ENCODE measurements at regions not wholly inside any gene's neighbourhood (a gene's known extent, or its start where the extent isn't known, plus 50 kb on each side); places are given as distances from the start of the nearest gene placed in this dataset.

DNA sequence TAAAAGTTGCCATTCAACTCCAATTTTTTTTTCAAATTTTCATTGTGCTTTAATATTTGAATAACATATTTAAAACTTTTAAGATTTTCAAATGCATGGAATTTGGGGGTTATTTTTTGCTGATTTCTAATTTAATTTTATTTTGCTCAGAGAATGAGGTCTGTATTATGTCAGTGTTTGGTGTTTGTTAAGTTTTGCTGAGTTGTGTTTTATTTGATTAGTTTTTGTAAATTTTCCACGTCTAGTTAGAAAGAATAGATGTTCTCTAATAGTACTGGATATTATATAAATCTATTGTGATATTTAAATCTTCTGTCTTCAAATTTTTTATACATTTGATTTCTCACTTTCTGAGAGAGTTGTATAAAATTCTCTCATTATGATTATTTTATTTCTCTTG, 145.9 kb downstream of the MACIR start:
- H2AK5ac ChIP-seq (ENCODE audit: low read depth, low read length): no peak overlapping the region
- H3K4me2 ChIP-seq (ENCODE audit: insufficient read depth in 1 of 2, low read depth in 2 of 2, low read length in 2 of 2): no peak overlapping the region
- H3K9me3 ChIP-seq (ENCODE audit: insufficient read depth in 2 of 2, low read depth in 1 of 2, low read length in 1 of 2): no peaks in the 10 kb centered on the region
- no peaks in the 10 kb centered on the region for H4K20me1 ChIP-seq (replicated peaks in 1 of 2; ENCODE audit: control insufficient read depth in 1 of 2, insufficient read depth in 2 of 2, low read length in 2 of 2)
- H3K27me3 ChIP-seq (replicated peaks in 1 of 4; ENCODE audit: control insufficient read depth in 3 of 4, extremely low read depth in 1 of 4, insufficient read depth in 3 of 4, low read length in 3 of 4): no peaks in the 10 kb centered on the region
- no peak overlapping the region for H2AFZ ChIP-seq (ENCODE audit: low read length)
- H4K8ac ChIP-seq (ENCODE audit: extremely low read depth, insufficient read depth, low read length): no peak overlapping the region
- H3K23ac ChIP-seq (ENCODE audit: insufficient read length): no peak overlapping the region
- ChIA-PET CTCF (ENCODE audit: partially characterized antibody) (interaction anchor here (1.0 to 1.5 kb wide), 3 partner anchors 12 to 71 kb away, joined by 3 to 6 read pairs (median 3); no protein-coding TSS in a partner anchor), POLR2A (ENCODE audit: partially characterized antibody) (no interaction called here)
- H3K27ac ChIP-seq (ENCODE audit: low read depth, low read length): no peak overlapping the region
- no peak overlapping the region for H3K18ac ChIP-seq (ENCODE audit: extremely low read depth, low read length)
- FAIRE-seq: no peak
- no peak overlapping the region for H2BK12ac ChIP-seq (ENCODE audit: low read depth, low read length)
- no peak overlapping the region for H2BK5ac ChIP-seq (ENCODE audit: low read depth, low read length)
- H3K14ac ChIP-seq (ENCODE audit: insufficient read length): no peak overlapping the region
- H2BK120ac ChIP-seq (replicated peaks; ENCODE audit: low read depth, low read length): no peak overlapping the region
- H3K56ac ChIP-seq (replicated peaks; ENCODE audit: insufficient read length, low read depth, low read length): no peak overlapping the region
- H3K36me3 ChIP-seq (ENCODE audit: control insufficient read depth in 2 of 4, insufficient read depth in 4 of 4, low read length in 3 of 4): no peaks in the 10 kb centered on the region
- H2BK20ac ChIP-seq (ENCODE audit: low read length): no peak overlapping the region
- no peak overlapping the region for H4K91ac ChIP-seq (replicated peaks; ENCODE audit: insufficient read length, low read length)
- no peak overlapping the region for H3K4me3 ChIP-seq (ENCODE audit: extremely low read depth in 1 of 4, insufficient read depth in 2 of 4, low read depth in 3 of 4, low read length in 4 of 4)
- 90% methylated on average over 1 of the region's 1 CpG; no CpG with 5 or more reads in 1 of the 2 experiments for WGBS, 2 experiments (ENCODE audit: extremely low coverage in 1 of 2, insufficient coverage in 1 of 2, insufficient read length in 1 of 2, insufficient replicate concordance in 2 of 2, low coverage in 1 of 2, low lambda C conversion rate in 2 of 2, missing lambda C conversion rate in 1 of 2)
- no peak overlapping the region for H2BK15ac ChIP-seq (ENCODE audit: low read length)
- H3K4ac ChIP-seq (replicated peaks; ENCODE audit: insufficient read length, low read depth, low read length): no peak overlapping the region
- DNase-seq (ENCODE audit: low read depth in 1 of 2, low spot score in 2 of 2): no peak
- H3K79me1 ChIP-seq (ENCODE audit: low read depth, low read length): no peaks in the 10 kb centered on the region
- no peaks in the 10 kb centered on the region for H3K79me2 ChIP-seq (ENCODE audit: control insufficient read depth in 1 of 2, insufficient read depth in 2 of 2, low read length in 2 of 2)
- no peaks in the 10 kb centered on the region; the same call in 1 of the 2 replicates for H3K23me2 ChIP-seq (ENCODE audit: low read depth, low read length)
- no peaks in the 10 kb centered on the region for H3K4me1 ChIP-seq (replicated peaks in 1 of 4; ENCODE audit: control insufficient read depth in 3 of 4, insufficient read depth in 4 of 4, low read length in 3 of 4)
- H3K9ac ChIP-seq (replicated peaks in 1 of 4; ENCODE audit: extremely low read depth in 1 of 4, low read depth in 3 of 4, low read length in 3 of 4): no peak overlapping the region
- no peak overlapping the region for H4K5ac ChIP-seq (ENCODE audit: insufficient read length, low read depth, low read length)
- TF ChIP-seq CHD2 (IDR thresholded peaks at IDR 0.05; ENCODE audit: low read length) (no peak), BRCA1 (IDR thresholded peaks at IDR 0.05; ENCODE audit: low read depth, low read length) (no peak), NRF1 (IDR thresholded peaks at IDR 0.05; ENCODE audit: low read depth, low read length) (no peak), PHF8 (conservative IDR thresholded peaks at IDR 0.05; ENCODE audit: low read depth, low read length) (no peak)
- TF ChIP-seq, protein P1, sequence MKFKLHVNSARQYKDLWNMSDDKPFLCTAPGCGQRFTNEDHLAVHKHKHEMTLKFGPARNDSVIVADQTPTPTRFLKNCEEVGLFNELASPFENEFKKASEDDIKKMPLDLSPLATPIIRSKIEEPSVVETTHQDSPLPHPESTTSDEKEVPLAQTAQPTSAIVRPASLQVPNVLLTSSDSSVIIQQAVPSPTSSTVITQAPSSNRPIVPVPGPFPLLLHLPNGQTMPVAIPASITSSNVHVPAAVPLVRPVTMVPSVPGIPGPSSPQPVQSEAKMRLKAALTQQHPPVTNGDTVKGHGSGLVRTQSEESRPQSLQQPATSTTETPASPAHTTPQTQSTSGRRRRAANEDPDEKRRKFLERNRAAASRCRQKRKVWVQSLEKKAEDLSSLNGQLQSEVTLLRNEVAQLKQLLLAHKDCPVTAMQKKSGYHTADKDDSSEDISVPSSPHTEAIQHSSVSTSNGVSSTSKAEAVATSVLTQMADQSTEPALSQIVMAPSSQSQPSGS (IDR thresholded peaks at IDR 0.05; ENCODE audit: low read length): no peak
